ENCODE measurements at regions not wholly inside any gene's neighbourhood (a gene's known extent, or its start where the extent isn't known, plus 50 kb on each side); places are given as distances from the start of the nearest gene placed in this dataset.
A peak's percentile ranks its signal among the peaks of the same experiment; 100 is the strongest.

- TF ChIP-seq CTCF (IDR thresholded peaks at IDR 0.05; ENCODE audit: borderline replicate concordance, extremely low read depth, low read length, poor library complexity, severe bottlenecking) (peak; percentile 16), EZH2 (IDR thresholded peaks at IDR 0.05; ENCODE audit: borderline replicate concordance, low read depth, low read length, severe bottlenecking) (no peak)
Measured at GRCh38 chr13:106376401-106377112, 158.9 kb downstream of the EFNB2 start.
